GM06990 (cell line): ENCODE measurements at regions not wholly inside any gene's neighbourhood (a gene's known extent, or its start where the extent isn't known, plus 50 kb on each side); places are given as distances from the start of the nearest gene placed in this dataset.

Source experiments
- DNase-seq: peaks from one replicate; pipeline ENCODE4 v3.0.0-alpha.2; 2011; ENCODE audit not compliant: insufficient read length; ENCODE audit errors: extremely low read depth
- H3K27me3 ChIP-seq: replicated peaks from 2 replicates; pipeline ENCODE4 v1.6.0; 2011; ENCODE audit warnings: low read length; ENCODE audit not compliant: control insufficient read depth, insufficient read depth
- H3K36me3 ChIP-seq: 2 replicates; pipeline ENCODE4 v1.5.1; 2011; ENCODE audit warnings: low read length; ENCODE audit not compliant: control insufficient read depth, insufficient read depth
- H3K4me3 ChIP-seq: replicated peaks from 2 replicates; pipeline ENCODE4 v1.5.1; 2011; ENCODE audit warnings: low read depth, mild to moderate bottlenecking, control low read depth, low read length
- TF ChIP-seq, protein P1 (sequence below): IDR thresholded peaks from 2 replicates; pipeline ENCODE4 v1.5.1; 2011; ENCODE audit warnings: low read length, control low read depth, mild to moderate bottlenecking, inconsistent platforms; ENCODE audit not compliant: insufficient read depth, poor library complexity, severe bottlenecking

GRCh38 chr7:18250133-18250532, 222.5 kb upstream of the PRPS1L1 start:
- Histone ChIP-seq H3K4me3 (no peak overlapping the region), H3K36me3 (no peaks in the 10 kb centered on the region)

DNA sequence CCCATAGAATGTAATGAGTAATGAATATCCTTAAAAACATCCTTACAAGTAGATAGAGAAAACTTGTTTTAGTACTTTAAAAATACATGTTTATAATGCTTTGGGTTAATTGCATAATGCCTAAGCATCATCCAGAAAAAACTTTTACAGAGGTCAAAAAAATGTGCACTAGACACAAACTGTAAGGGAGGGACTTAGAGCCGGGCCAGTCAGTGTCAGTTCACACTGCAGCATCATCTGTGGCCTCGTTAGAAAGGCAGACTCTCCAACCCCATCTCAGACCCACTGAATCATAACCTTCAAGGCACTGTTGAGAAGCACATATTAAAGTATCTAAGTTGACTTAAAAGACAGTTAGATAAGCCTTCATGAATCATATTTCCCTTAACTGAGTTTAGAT, 230.1 kb upstream of the PRPS1L1 start:
- no peak overlapping the region for H3K4me3 ChIP-seq
- H3K27me3 ChIP-seq = no peaks in the 10 kb centered on the region
- DNase-seq = no peak
- TF ChIP-seq, protein P1, sequence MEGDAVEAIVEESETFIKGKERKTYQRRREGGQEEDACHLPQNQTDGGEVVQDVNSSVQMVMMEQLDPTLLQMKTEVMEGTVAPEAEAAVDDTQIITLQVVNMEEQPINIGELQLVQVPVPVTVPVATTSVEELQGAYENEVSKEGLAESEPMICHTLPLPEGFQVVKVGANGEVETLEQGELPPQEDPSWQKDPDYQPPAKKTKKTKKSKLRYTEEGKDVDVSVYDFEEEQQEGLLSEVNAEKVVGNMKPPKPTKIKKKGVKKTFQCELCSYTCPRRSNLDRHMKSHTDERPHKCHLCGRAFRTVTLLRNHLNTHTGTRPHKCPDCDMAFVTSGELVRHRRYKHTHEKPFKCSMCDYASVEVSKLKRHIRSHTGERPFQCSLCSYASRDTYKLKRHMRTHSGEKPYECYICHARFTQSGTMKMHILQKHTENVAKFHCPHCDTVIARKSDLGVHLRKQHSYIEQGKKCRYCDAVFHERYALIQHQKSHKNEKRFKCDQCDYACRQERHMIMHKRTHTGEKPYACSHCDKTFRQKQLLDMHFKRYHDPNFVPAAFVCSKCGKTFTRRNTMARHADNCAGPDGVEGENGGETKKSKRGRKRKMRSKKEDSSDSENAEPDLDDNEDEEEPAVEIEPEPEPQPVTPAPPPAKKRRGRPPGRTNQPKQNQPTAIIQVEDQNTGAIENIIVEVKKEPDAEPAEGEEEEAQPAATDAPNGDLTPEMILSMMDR = no peak
- H3K36me3 ChIP-seq = no peaks in the 10 kb centered on the region

More at GRCh38 chr7:18250133-18250532, 222.5 kb upstream of the PRPS1L1 start:
- TF ChIP-seq, protein P1 = no peak
- no peaks in the 10 kb centered on the region for H3K27me3 ChIP-seq
- no peak for DNase-seq

GRCh38 chr7:18262058-18262457, 233.5 kb upstream of the HDAC9 start:
- TF ChIP-seq, protein P1 = no peak
- no peak for DNase-seq
- H3K27me3 ChIP-seq = no peaks in the 10 kb centered on the region
- H3K36me3 ChIP-seq = no peaks in the 10 kb centered on the region
- no peak overlapping the region for H3K4me3 ChIP-seq

- no peak for DNase-seq
- TF ChIP-seq, protein P1 = no peak
These were observed 229.8 kb upstream of the HDAC9 start for GRCh38 chr7:18265611-18266281.

GRCh38 chr7:18268571-18268970, 227.0 kb upstream of the HDAC9 start:
- Histone ChIP-seq H3K4me3 (no peak overlapping the region), H3K36me3 (no peaks in the 10 kb centered on the region), H3K27me3 (no peaks in the 10 kb centered on the region; the same call in 1 of the 2 replicates)
- DNase-seq = no peak
- TF ChIP-seq, protein P1 = no peak

More at GRCh38 chr7:18265611-18266281, 229.8 kb upstream of the HDAC9 start:
- H3K4me3 ChIP-seq = no peak overlapping the region
- no peaks in the 10 kb centered on the region for H3K27me3 ChIP-seq
- H3K36me3 ChIP-seq = no peaks in the 10 kb centered on the region
